Progenitor cell of endocrine pancreas (in vitro differentiated cells): ENCODE measurements at regions not wholly inside any gene's neighbourhood (a gene's known extent, or its start where the extent isn't known, plus 50 kb on each side); places are given as distances from the start of the nearest gene placed in this dataset.

ENCODE experiments used
- DNase-seq: peaks from one replicate; pipeline ENCODE4 v3.0.0; 2021; ENCODE audit warnings: low spot score; ENCODE audit not compliant: unreplicated experiment
- H3K27ac Mint-ChIP-seq: 2 replicates; pipeline ENCODE4 v1.8.0; 2021; ENCODE audit warnings: mild to moderate bottlenecking, moderate library complexity, mixed read lengths
- H3K27me3 Mint-ChIP-seq: 2 replicates; pipeline ENCODE4 v1.8.0; 2021; ENCODE audit warnings: mixed read lengths
- H3K36me3 Mint-ChIP-seq: 2 replicates; pipeline ENCODE4 v1.8.0; 2022; ENCODE audit warnings: mixed read lengths; ENCODE audit not compliant: insufficient read depth
- H3K4me1 Mint-ChIP-seq: 2 replicates; pipeline ENCODE4 v1.8.0; 2021; ENCODE audit warnings: low read depth, mixed read lengths
- H3K4me3 Mint-ChIP-seq: 2 replicates; pipeline ENCODE4 v1.8.0; 2021; ENCODE audit warnings: low read depth, mild to moderate bottlenecking, moderate library complexity, mixed read lengths
- H3K9me3 Mint-ChIP-seq: 2 replicates; pipeline ENCODE4 v1.8.0; 2021; ENCODE audit warnings: low read depth, mixed read lengths
- CTCF ChIP-seq: fragments of 200-600 bp; sonication (generic); IDR thresholded peaks from one replicate; pipeline ENCODE4 v1.5.0; 2021; ENCODE audit warnings: antibody characterized with exemption, mild to moderate bottlenecking; ENCODE audit not compliant: unreplicated experiment

GRCh38 chr13:34842466-34842865 lies 99.6 kb upstream of the NBEA start:
- H3K4me1 Mint-ChIP-seq: no peaks in the 10 kb centered on the region
- H3K27ac Mint-ChIP-seq: no peak overlapping the region
- no peak overlapping the region for H3K4me3 Mint-ChIP-seq
- H3K36me3 Mint-ChIP-seq: no peaks in the 10 kb centered on the region
- H3K27me3 Mint-ChIP-seq: no peaks in the 10 kb centered on the region
- DNase-seq: no peak
- no peak for TF ChIP-seq CTCF
- no peaks in the 10 kb centered on the region for H3K9me3 Mint-ChIP-seq

- H3K27ac Mint-ChIP-seq: no peak overlapping the region
- H3K9me3 Mint-ChIP-seq: no peaks in the 10 kb centered on the region
- no peak overlapping the region for H3K4me3 Mint-ChIP-seq
- DNase-seq: no peak
- no peak for TF ChIP-seq CTCF
- no peaks in the 10 kb centered on the region for H3K36me3 Mint-ChIP-seq
- peaks cover 5% of the 10 kb centered on the region for H3K4me1 Mint-ChIP-seq
- no peaks in the 10 kb centered on the region for H3K27me3 Mint-ChIP-seq
These were observed 94.3 kb upstream of the NBEA start for GRCh38 chr13:34847766-34848165.

- TF ChIP-seq CTCF: no peak
- Mint-ChIP-seq H3K36me3 (no peaks in the 10 kb centered on the region), H3K9me3 (no peaks in the 10 kb centered on the region), H3K4me1 (peaks cover 5% of the 10 kb centered on the region), H3K27me3 (no peaks in the 10 kb centered on the region), H3K27ac (no peak overlapping the region), H3K4me3 (no peak overlapping the region)
- no peak for DNase-seq
These were observed 92.7 kb upstream of the NBEA start for GRCh38 chr13:34849406-34849805.

- Mint-ChIP-seq H3K27me3 (no peaks in the 10 kb centered on the region), H3K4me1 (peaks cover 6% of the 10 kb centered on the region), H3K9me3 (no peaks in the 10 kb centered on the region), H3K4me3 (no peak overlapping the region), H3K36me3 (no peaks in the 10 kb centered on the region), H3K27ac (no peak overlapping the region)
- no peak for TF ChIP-seq CTCF
- DNase-seq: no peak
These were observed 88.9 kb upstream of the NBEA start for GRCh38 chr13:34853161-34853560.

- Mint-ChIP-seq H3K36me3 (no peaks in the 10 kb centered on the region), H3K4me3 (no peak overlapping the region)
These were observed 84.3 kb upstream of the NBEA start for GRCh38 chr13:34857558-34858325.

More at GRCh38 chr13:34857558-34858325, 84.3 kb upstream of the NBEA start:
- Mint-ChIP-seq H3K9me3 (no peaks in the 10 kb centered on the region), H3K27me3 (no peaks in the 10 kb centered on the region), H3K4me1 (peaks cover 8% of the 10 kb centered on the region), H3K27ac (no peak overlapping the region)
- TF ChIP-seq CTCF: no peak
- DNase-seq: no peak
